NCI-H446 (cell line): ENCODE measurements at regions not wholly inside any gene's neighbourhood (a gene's known extent, or its start where the extent isn't known, plus 50 kb on each side); places are given as distances from the start of the nearest gene placed in this dataset.

Source experiments
- DNase-seq, 2 experiments: peaks; one replicate each; lab custom pipeline; 2025; lab: John Stamatoyannopoulos, UW

- no peak for DNase-seq
Measured at GRCh38 chr6:8215631-8216030, 113.3 kb upstream of the EEF1E1 start.

- DNase-seq = no peak
Measured at GRCh38 chr6:8213995-8214394, 111.6 kb upstream of the EEF1E1 start.

- DNase-seq = no peak
Measured at GRCh38 chr6:8212720-8213434, 110.5 kb upstream of the EEF1E1 start.

- no peak for DNase-seq
Measured at GRCh38 chr6:8207869-8208191, 105.5 kb upstream of the EEF1E1 start.

GRCh38 chr6:8207191-8207868, 105.0 kb upstream of the EEF1E1 start:
- no peak for DNase-seq

GRCh38 chr6:8203337-8203736, 101.0 kb upstream of the EEF1E1 start:
- no peak for DNase-seq

GRCh38 chr6:8201679-8202078, 99.3 kb upstream of the EEF1E1 start:
- no peak for DNase-seq

GRCh38 chr6:8200255-8200654, 97.9 kb upstream of the EEF1E1 start:
- DNase-seq = no peak

GRCh38 chr6:8195714-8196102, 93.4 kb upstream of the EEF1E1 start:
- DNase-seq = no peak

GRCh38 chr6:8195040-8195713, 92.8 kb upstream of the EEF1E1 start:
- no peak for DNase-seq

- DNase-seq = no peak
Measured at GRCh38 chr6:8194490-8194889, 92.1 kb upstream of the EEF1E1 start.

GRCh38 chr6:8193541-8193940, 91.2 kb upstream of the EEF1E1 start:
- DNase-seq = no peak

- DNase-seq = no peak
Measured at GRCh38 chr6:8192597-8192996, 90.2 kb upstream of the EEF1E1 start.

GRCh38 chr6:8192067-8192466, 89.7 kb upstream of the EEF1E1 start:
- no peak for DNase-seq

GRCh38 chr6:8191629-8192028, 89.3 kb upstream of the EEF1E1 start:
- no peak for DNase-seq

GRCh38 chr6:8187209-8187608, 84.9 kb upstream of the EEF1E1 start:
- no peak for DNase-seq

GRCh38 chr6:8182902-8183665, 80.7 kb upstream of the EEF1E1 start:
- DNase-seq = no peak

GRCh38 chr6:8181951-8182845, 79.8 kb upstream of the EEF1E1 start:
- DNase-seq = no peak

GRCh38 chr6:8181160-8181881, 79.0 kb upstream of the EEF1E1 start:
- no peak for DNase-seq

GRCh38 chr6:8180327-8181159, 78.2 kb upstream of the EEF1E1 start:
- DNase-seq = no peak
